HEK293 (cell line): ENCODE measurements at regions not wholly inside any gene's neighbourhood (a gene's known extent, or its start where the extent isn't known, plus 50 kb on each side); places are given as distances from the start of the nearest gene placed in this dataset.

Experiments used
- CTCF ChIA-PET: fragments of 350-600 bp; formaldehyde crosslinking; extraction: SDS; loops from one replicate; lab custom pipeline; 2021; ENCODE audit warnings: antibody characterized with exemption; lab: Yijun Ruan, JAX
- POLR2A ChIA-PET: fragments of 300-600 bp; formaldehyde crosslinking; extraction: SDS; loops from one replicate; lab custom pipeline; 2020; ENCODE audit warnings: antibody characterized with exemption, inconsistent platforms; lab: Yijun Ruan, JAX
- H3K27ac ChIP-seq: fragments of 200-500 bp; sonication (Bioruptor generic); 2 replicates; pipeline ENCODE4 v1.5.1; 2014; ENCODE audit warnings: low read depth, low read length, control low read depth, inconsistent platforms; ENCODE audit errors: extremely low read depth
- H3K36me3 ChIP-seq, 2 experiments: fragments of 200-500 bp in 1 of 2; sonication (Bioruptor generic) in 1 of 2; 1 replicate in 1 of 2; 2 replicates in 1 of 2; pipeline ENCODE4 v1.5.1; 2014 to 2017; ENCODE audit warnings: inconsistent platforms in 2 of 2, low read length in 2 of 2; ENCODE audit not compliant: control insufficient read depth in 2 of 2, insufficient read depth in 1 of 2
- H3K4me1 ChIP-seq: fragments of 200-500 bp; sonication (Bioruptor generic); 2 replicates; pipeline ENCODE4 v1.5.1; 2014; ENCODE audit warnings: mild to moderate bottlenecking, low read length, inconsistent platforms; ENCODE audit not compliant: control insufficient read depth, insufficient read depth
- H3K4me3 ChIP-seq: 2 replicates; pipeline ENCODE4 v1.5.1; 2011; ENCODE audit warnings: low read depth, mild to moderate bottlenecking, control low read depth, low read length, moderate library complexity
- H3K9me3 ChIP-seq: fragments of 200-500 bp; sonication (Bioruptor generic); 2 replicates; pipeline ENCODE4 v1.5.1; 2014; ENCODE audit warnings: low read depth, low read length, inconsistent platforms; ENCODE audit not compliant: control insufficient read depth, insufficient read depth
- AEBP2 ChIP-seq: fragments of 450-650 bp; formaldehyde crosslinking; IDR thresholded peaks from 2 replicates; pipeline ENCODE4 v1.5.1; 2016; ENCODE audit warnings: missing biosample characterization, missing genetic modification characterization, borderline replicate concordance
- GLIS2 ChIP-seq: fragments of 450-650 bp; formaldehyde crosslinking; IDR thresholded peaks from 2 replicates; pipeline ENCODE4 v1.5.1; 2016; ENCODE audit warnings: missing biosample characterization, missing genetic modification characterization
- HOXC10 ChIP-seq: sonication (generic); formaldehyde crosslinking; IDR thresholded peaks from 2 replicates; pipeline ENCODE4 v1.8.1; 2023; ENCODE audit warnings: mild to moderate bottlenecking, missing genetic modification reagents
- OVOL3 ChIP-seq: fragments of 450-650 bp; formaldehyde crosslinking; IDR thresholded peaks from 2 replicates; pipeline ENCODE4 v1.5.1; 2016; ENCODE audit warnings: missing biosample characterization, missing genetic modification characterization
- SP3 ChIP-seq: fragments of 450-650 bp; formaldehyde crosslinking; IDR thresholded peaks from 2 replicates; pipeline ENCODE4 v1.5.1; 2016; ENCODE audit warnings: missing biosample characterization, missing genetic modification characterization
- ZBTB48 ChIP-seq: fragments of 450-650 bp; formaldehyde crosslinking; IDR thresholded peaks from 2 replicates; pipeline ENCODE4 v1.5.1; 2016; ENCODE audit warnings: missing biosample characterization, missing genetic modification characterization
- ZNF10 ChIP-seq: fragments of 450-650 bp; formaldehyde crosslinking; IDR thresholded peaks from 2 replicates; pipeline ENCODE4 v1.5.1; 2017; ENCODE audit warnings: missing biosample characterization, missing genetic modification characterization
- ZNF146 ChIP-seq: fragments of 450-650 bp; formaldehyde crosslinking; IDR thresholded peaks from 2 replicates; pipeline ENCODE4 v1.5.1; 2016; ENCODE audit warnings: missing biosample characterization, missing genetic modification characterization
- ZNF214 ChIP-seq: fragments of 450-650 bp; formaldehyde crosslinking; IDR thresholded peaks from 2 replicates; pipeline ENCODE4 v1.5.1; 2017; ENCODE audit warnings: missing biosample characterization, mild to moderate bottlenecking, missing genetic modification characterization, borderline replicate concordance
- ZNF280D ChIP-seq: fragments of 450-650 bp; formaldehyde crosslinking; IDR thresholded peaks from 2 replicates; pipeline ENCODE4 v1.5.1; 2016; ENCODE audit warnings: missing biosample characterization, missing genetic modification characterization
- ZNF366 ChIP-seq: fragments of 450-650 bp; formaldehyde crosslinking; conservative IDR thresholded peaks from 2 replicates; pipeline ENCODE4 v1.5.1; 2016; ENCODE audit warnings: missing biosample characterization, missing genetic modification characterization
- ZNF488 ChIP-seq: fragments of 450-650 bp; formaldehyde crosslinking; IDR thresholded peaks from 2 replicates; pipeline ENCODE4 v1.5.1; 2016; ENCODE audit warnings: missing biosample characterization, missing genetic modification characterization
- ZNF514 ChIP-seq: fragments of 450-650 bp; formaldehyde crosslinking; IDR thresholded peaks from 2 replicates; pipeline ENCODE4 v1.5.1; 2016; ENCODE audit warnings: missing biosample characterization, missing genetic modification characterization
- ZNF701 ChIP-seq: fragments of 450-650 bp; formaldehyde crosslinking; IDR thresholded peaks from 2 replicates; pipeline ENCODE4 v1.5.1; 2016; ENCODE audit warnings: missing biosample characterization, missing genetic modification characterization
- ZNF768 ChIP-seq: fragments of 450-650 bp; formaldehyde crosslinking; IDR thresholded peaks from 2 replicates; pipeline ENCODE4 v1.5.1; 2018; ENCODE audit warnings: missing biosample characterization, mild to moderate bottlenecking, missing genetic modification characterization
- ZNF830 ChIP-seq: fragments of 450-650 bp; IDR thresholded peaks from 2 replicates; pipeline ENCODE4 v1.5.0; 2018; ENCODE audit warnings: missing biosample characterization, missing genetic modification characterization, low read depth, mild to moderate bottlenecking, moderate library complexity
- ZSCAN18 ChIP-seq: fragments of 450-650 bp; formaldehyde crosslinking; IDR thresholded peaks from 2 replicates; pipeline ENCODE4 v1.5.1; 2016; ENCODE audit warnings: missing biosample characterization, missing genetic modification characterization
- TF ChIP-seq, protein P1 (sequence below): fragments of 450-650 bp; formaldehyde crosslinking; IDR thresholded peaks from 2 replicates; pipeline ENCODE4 v1.5.1; 2016; ENCODE audit warnings: missing biosample characterization, missing genetic modification characterization, borderline replicate concordance
- TF ChIP-seq, protein P2 (sequence below): fragments of 450-650 bp; formaldehyde crosslinking; IDR thresholded peaks from 2 replicates; pipeline ENCODE4 v1.5.0; 2017; ENCODE audit warnings: missing biosample characterization, missing genetic modification characterization, borderline replicate concordance

GRCh38 chr6:10307028-10307427 is 107.8 kb downstream of the TFAP2A start:
- TF ChIP-seq AEBP2 (tag by site-specific recombination) (no peak), ZNF488 (no peak), ZNF514 (tag by site-specific recombination) (no peak), ZNF366 (tag by site-specific recombination) (no peak), HOXC10 (CRISPR knock-in tag) (no peak), ZNF768 (tag by site-specific recombination) (no peak), ZNF146 (tag by site-specific recombination) (no peak), ZBTB48 (tag by site-specific recombination) (no peak), OVOL3 (tag by site-specific recombination) (no peak)
- TF ChIP-seq, protein P1, sequence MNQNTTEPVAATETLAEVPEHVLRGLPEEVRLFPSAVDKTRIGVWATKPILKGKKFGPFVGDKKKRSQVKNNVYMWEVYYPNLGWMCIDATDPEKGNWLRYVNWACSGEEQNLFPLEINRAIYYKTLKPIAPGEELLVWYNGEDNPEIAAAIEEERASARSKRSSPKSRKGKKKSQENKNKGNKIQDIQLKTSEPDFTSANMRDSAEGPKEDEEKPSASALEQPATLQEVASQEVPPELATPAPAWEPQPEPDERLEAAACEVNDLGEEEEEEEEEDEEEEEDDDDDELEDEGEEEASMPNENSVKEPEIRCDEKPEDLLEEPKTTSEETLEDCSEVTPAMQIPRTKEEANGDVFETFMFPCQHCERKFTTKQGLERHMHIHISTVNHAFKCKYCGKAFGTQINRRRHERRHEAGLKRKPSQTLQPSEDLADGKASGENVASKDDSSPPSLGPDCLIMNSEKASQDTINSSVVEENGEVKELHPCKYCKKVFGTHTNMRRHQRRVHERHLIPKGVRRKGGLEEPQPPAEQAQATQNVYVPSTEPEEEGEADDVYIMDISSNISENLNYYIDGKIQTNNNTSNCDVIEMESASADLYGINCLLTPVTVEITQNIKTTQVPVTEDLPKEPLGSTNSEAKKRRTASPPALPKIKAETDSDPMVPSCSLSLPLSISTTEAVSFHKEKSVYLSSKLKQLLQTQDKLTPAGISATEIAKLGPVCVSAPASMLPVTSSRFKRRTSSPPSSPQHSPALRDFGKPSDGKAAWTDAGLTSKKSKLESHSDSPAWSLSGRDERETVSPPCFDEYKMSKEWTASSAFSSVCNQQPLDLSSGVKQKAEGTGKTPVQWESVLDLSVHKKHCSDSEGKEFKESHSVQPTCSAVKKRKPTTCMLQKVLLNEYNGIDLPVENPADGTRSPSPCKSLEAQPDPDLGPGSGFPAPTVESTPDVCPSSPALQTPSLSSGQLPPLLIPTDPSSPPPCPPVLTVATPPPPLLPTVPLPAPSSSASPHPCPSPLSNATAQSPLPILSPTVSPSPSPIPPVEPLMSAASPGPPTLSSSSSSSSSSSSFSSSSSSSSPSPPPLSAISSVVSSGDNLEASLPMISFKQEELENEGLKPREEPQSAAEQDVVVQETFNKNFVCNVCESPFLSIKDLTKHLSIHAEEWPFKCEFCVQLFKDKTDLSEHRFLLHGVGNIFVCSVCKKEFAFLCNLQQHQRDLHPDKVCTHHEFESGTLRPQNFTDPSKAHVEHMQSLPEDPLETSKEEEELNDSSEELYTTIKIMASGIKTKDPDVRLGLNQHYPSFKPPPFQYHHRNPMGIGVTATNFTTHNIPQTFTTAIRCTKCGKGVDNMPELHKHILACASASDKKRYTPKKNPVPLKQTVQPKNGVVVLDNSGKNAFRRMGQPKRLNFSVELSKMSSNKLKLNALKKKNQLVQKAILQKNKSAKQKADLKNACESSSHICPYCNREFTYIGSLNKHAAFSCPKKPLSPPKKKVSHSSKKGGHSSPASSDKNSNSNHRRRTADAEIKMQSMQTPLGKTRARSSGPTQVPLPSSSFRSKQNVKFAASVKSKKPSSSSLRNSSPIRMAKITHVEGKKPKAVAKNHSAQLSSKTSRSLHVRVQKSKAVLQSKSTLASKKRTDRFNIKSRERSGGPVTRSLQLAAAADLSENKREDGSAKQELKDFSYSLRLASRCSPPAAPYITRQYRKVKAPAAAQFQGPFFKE = no peak
- TF ChIP-seq, all 188 proteins: peak for 0
- ChIA-PET POLR2A (interaction anchor here (0.6 kb wide), 1 partner anchor 111 kb away, joined by 3 read pairs; no protein-coding TSS in a partner anchor), CTCF (no interaction called here)
- Histone ChIP-seq H3K27ac (no peak overlapping the region), H3K4me1 (peaks cover 13% of the 10 kb centered on the region; the same call in 1 of the 2 replicates), H3K36me3 (no peaks in the 10 kb centered on the region), H3K4me3 (no peak overlapping the region), H3K9me3 (no peaks in the 10 kb centered on the region)

DNA sequence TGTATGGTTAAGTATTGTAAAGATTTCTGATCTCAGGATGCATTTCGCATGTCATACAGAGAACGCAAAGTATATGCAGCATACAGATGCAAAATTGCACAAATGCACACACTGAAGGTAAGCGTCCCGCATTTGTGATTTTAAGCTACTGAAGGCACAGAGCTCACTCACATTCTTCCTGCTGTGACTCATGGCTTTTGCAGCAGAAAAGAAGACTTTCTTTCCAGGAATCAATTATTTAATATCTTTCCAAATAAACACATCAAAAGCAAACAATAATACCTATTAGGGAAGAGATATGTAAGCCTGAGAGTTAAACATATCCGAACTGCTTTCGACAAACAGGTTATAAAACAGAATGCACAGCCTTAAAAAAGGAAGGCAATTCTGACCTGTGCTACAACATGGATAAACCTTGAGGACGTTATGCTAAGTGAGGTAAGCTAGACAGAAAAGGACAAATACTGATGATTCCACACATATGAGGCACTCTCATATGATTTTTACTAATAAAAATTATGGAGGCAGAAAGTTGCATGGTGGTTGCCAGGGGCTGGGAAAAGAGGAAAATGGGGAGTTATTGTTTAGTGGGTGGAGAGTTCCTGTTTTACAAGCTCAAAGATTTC is 109.0 kb downstream of the TFAP2A start:
- Histone ChIP-seq H3K36me3 (no peaks in the 10 kb centered on the region), H3K4me1 (peaks cover 12% of the 10 kb centered on the region; the same call in 1 of the 2 replicates), H3K27ac (no peak overlapping the region), H3K4me3 (no peak overlapping the region), H3K9me3 (no peaks in the 10 kb centered on the region)
- ChIA-PET CTCF (interaction anchor here (0.7 to 1.3 kb wide), 3 partner anchors 7 to 634 kb away, joined by 3 to 5 read pairs (median 3); no protein-coding TSS in a partner anchor), POLR2A (no interaction called here)
- TF ChIP-seq GLIS2 (tag by site-specific recombination) (no peak), ZNF830 (no peak), ZSCAN18 (no peak), ZNF214 (tag by site-specific recombination) (no peak), ZNF280D (no peak), SP3 (tag by site-specific recombination) (no peak), ZNF768 (tag by site-specific recombination) (no peak), ZNF10 (tag by site-specific recombination) (no peak), ZNF701 (tag by site-specific recombination) (no peak)
- TF ChIP-seq, protein P2, sequence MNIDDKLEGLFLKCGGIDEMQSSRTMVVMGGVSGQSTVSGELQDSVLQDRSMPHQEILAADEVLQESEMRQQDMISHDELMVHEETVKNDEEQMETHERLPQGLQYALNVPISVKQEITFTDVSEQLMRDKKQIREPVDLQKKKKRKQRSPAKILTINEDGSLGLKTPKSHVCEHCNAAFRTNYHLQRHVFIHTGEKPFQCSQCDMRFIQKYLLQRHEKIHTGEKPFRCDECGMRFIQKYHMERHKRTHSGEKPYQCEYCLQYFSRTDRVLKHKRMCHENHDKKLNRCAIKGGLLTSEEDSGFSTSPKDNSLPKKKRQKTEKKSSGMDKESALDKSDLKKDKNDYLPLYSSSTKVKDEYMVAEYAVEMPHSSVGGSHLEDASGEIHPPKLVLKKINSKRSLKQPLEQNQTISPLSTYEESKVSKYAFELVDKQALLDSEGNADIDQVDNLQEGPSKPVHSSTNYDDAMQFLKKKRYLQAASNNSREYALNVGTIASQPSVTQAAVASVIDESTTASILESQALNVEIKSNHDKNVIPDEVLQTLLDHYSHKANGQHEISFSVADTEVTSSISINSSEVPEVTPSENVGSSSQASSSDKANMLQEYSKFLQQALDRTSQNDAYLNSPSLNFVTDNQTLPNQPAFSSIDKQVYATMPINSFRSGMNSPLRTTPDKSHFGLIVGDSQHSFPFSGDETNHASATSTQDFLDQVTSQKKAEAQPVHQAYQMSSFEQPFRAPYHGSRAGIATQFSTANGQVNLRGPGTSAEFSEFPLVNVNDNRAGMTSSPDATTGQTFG = no peak
